Esophagus squamous epithelium (tissue), 4 donors: ENCODE measurements at regions not wholly inside any gene's neighbourhood (a gene's known extent, or its start where the extent isn't known, plus 50 kb on each side); places are given as distances from the start of the nearest gene placed in this dataset.

Experiments used
- CTCF ChIP-seq, 6 experiments: fragments of 450-650 bp in 4 of 6; fragments of 200-600 bp in 2 of 6; sonication (generic) in 2 of 6; IDR thresholded peaks; one replicate each; pipeline ENCODE4 v1.5.1; 2016 to 2019; ENCODE audit warnings: antibody characterized with exemption in 6 of 6, mild to moderate bottlenecking in 4 of 6, moderate library complexity in 4 of 6
- POLR2A ChIP-seq, 4 donors: fragments of 450-650 bp; IDR thresholded peaks; one replicate each; pipeline ENCODE4 v1.6.1; 2017; ENCODE audit warnings: antibody characterized with exemption in 4 of 4, mild to moderate bottlenecking in 4 of 4, moderate library complexity in 3 of 4

DNA sequence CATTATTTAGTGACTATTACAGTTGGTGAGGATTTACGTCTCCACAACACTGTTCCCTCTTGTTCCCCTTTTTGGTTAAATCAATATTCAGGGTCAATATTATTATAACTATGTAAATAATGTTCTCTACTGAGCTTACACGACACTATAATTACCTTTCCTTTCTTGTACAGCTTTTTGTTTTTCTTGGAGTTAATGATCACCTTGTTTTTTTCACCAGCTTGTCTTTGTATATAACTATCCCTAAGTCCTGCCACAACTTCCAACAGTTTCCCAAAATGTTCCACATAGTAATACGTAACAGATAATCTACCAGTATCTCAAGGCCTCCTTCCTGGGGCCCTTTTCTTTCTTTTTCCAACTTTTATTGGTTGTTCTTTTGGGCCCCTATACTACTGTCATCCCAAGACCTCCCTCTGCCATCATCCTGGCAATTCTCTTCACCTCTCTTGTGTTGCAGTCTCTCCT, 142.0 kb upstream of the SOX4 start:
- TF ChIP-seq CTCF (IDR thresholded peaks at IDR 0.05) (no peak), POLR2A (IDR thresholded peaks at IDR 0.05) (no peak)
